NCI-H128 (cell line): ENCODE measurements at regions not wholly inside any gene's neighbourhood (a gene's known extent, or its start where the extent isn't known, plus 50 kb on each side); places are given as distances from the start of the nearest gene placed in this dataset.
"Not testable (repeated sequence)": the region's sequence is repeated elsewhere in the genome, so short reads cannot be mapped to it uniquely, and the experiment has no call there.

Source experiments
- DNase-seq: peaks from one replicate; lab custom pipeline; 2025; ENCODE audit not compliant: unreplicated experiment; lab: John Stamatoyannopoulos, UW

- no peak for DNase-seq
Measured at GRCh38 chr2:217356781-217357180, 496.9 kb upstream of the TNP1 start.

DNA sequence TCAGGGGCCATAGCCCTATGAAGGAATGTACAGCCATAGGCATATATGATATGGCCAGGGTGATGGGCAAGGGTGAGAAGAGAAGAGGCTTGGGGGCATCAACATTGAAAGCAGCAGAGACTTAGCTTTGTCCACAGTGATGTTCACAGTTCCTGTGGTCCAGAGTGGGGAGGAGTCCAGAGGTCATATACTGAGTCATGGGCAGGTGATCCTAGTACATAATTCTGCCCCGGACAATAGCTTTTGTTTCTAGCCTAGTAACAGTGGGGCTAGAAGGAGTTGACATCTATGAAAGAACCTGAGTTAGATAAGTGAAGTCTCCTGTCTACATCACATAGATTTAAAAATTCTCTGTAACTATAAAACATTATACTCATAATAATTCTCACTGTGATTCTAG is 496.3 kb upstream of the TNP1 start:
- DNase-seq = no peak

GRCh38 chr2:217353591-217353990 is 493.7 kb upstream of the TNP1 start:
- DNase-seq = no peak

DNA sequence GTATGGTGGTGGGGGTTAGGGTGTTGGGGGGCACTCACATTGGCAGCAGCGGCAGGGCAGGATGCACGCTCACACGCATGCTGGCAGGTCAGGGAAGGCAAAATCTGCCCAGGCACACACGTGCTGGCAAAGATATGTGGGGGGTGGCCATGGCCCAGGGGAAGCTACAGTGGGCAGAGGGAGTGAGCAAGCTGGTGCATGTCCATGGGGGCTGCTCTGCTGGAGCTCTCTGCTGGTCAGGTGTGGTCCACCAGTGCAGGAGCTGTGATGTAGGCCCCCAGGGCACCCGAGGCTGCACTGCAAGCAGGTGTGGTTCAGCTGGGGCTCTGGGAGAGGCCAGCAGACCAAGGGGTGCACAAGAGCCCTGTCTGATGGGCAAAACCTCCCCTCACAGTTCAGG is 491.5 kb upstream of the TNP1 start:
- DNase-seq = no peak

DNA sequence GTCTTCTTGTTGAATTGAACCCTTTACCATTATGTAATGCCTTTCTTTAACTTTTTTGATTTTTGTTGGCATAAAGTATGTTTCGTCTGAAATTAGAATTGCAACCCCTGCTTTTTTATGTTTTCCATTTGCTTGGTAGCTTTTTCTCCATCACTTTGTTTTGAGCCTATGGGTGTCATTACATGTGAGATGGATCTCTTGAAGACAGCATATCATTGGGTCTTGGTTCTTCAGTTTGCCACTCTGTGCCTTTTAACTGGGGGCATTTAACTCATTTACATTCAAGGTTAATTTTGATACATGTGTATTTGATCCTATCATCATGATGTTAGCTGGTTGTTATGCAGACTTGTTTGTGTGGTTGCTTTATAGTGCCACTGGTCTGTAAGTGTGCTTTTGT is 489.4 kb upstream of the TNP1 start:
- DNase-seq = no peak

DNA sequence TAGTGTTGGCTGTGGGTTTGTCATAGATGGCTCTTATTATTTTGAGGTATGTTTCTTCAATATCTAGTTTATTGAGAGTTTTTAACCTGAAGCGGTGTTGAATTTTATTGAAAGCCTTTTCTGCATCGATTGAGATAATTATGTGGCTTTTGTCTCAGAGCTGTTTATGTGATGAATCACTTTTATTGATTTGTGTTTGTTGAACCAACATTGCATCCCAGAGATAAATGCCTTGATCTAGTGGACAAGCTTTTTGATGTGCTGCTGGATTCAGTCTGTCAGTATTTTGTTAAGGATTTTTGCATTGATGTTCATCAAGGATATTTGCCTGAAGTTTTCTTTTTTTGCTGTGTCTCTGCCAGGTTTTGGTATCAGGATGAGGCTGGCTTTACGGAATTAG is 487.8 kb upstream of the TNP1 start:
- not testable (repeated sequence) for DNase-seq

- not testable (repeated sequence) for DNase-seq
Measured at GRCh38 chr2:217346043-217346442, 486.2 kb upstream of the TNP1 start.

GRCh38 chr2:217340899-217341298 is 481.0 kb upstream of the TNP1 start:
- no peak for DNase-seq

DNA sequence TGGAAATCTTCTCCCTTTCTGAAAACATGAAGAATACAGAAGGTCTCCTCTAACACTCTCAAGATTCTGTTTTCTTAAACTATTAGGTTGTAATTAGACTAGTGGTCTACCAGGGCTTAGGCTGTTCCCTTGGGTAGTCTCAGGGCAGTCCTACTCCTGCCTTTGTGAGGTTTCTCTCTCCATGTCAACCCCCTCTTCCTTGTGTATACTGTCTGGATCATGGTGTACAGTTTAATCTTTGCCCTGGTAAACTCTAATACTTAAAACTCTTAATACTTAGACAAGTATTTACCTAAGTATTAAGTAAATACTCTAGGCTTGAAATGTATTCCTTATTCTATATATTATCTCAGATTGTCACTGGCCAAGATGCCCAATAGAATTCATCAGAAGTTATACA is 480.3 kb upstream of the TNP1 start:
- DNase-seq = no peak

- no peak for DNase-seq
Measured at GRCh38 chr2:217339753-217340152, 479.9 kb upstream of the TNP1 start.

- DNase-seq = no peak
Measured at GRCh38 chr2:217338306-217338916, 478.5 kb upstream of the TNP1 start.

DNA sequence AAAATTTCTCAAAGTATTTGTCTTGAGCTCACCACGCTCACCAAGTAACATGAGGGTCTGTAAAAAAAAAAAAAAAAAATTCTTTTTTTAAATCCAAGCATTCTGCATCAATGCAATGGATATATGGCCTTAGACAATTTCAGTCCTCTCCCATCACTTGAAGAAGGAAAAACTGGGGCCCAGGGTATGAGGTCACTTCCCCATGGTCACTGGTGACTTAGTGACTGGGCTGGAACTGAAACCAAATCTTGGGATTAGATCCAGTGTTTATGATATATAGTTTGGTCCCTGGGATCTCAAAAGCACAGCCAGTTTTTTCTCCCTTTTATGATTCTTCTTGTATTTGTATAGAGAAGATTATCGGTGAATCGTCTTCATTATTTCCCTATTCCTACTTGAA is 477.9 kb upstream of the TNP1 start:
- no peak for DNase-seq

DNA sequence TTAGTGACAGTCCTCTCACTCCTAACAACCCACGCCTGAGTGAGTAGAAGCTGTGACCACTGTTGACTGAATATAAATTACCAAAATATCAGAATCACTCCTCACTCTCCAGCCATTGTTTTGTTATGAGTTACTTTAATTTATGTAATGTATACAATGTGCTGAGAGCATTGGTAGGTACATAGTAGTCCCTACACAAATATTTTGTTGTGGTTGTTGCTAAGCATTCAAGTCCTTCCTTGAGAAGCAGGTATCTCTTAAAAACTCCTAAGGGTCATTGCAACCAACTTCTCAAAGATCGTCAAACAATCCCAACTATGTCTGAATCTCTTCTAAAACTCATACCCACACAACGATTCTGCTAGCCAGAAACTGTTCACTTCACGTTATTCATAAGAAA is 476.8 kb upstream of the TNP1 start:
- no peak for DNase-seq

GRCh38 chr2:217335341-217335966 is 475.6 kb upstream of the TNP1 start:
- DNase-seq = no peak

DNA sequence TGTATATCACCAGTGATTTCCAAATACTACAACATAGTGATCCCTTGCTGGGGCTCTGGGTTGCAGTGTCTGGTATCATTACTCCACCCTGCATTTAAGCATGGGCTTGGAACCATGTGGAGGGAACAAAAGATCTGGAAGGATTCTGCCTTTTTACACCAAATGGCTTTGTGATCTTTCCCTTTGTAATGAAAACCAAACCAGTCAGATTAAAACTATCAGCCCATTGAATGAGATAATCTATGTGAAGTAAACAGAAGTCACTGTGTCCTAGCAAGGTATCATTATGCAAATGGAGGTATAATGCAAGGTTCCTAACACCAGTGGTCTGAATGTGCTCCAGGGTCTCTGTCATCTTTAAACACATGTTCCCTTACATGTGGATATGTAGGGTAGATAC is 474.7 kb upstream of the TNP1 start:
- no peak for DNase-seq

DNA sequence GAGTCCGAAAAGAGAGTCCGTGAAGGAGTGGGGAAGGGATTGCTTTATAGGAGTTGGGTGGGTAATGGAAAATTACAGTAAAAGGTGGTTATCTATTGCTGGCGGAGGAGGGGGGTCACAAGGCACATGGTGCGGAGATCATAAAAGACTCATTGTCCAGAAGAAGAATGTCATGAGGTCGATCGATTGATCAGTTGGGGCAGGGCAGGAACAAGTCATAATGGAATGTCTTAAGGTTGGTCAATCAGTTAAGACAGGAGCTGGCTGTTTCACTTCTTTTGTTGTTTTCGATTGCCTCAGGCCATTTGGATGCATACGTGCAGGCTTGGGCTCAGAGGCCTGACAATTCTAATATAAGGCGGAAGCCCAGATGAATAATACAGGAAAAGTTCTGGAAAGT is 473.0 kb upstream of the TNP1 start:
- DNase-seq = no peak

GRCh38 chr2:217332417-217332791 is 472.5 kb upstream of the TNP1 start:
- no peak for DNase-seq

- DNase-seq = no peak
Measured at GRCh38 chr2:217331523-217332416, 471.9 kb upstream of the TNP1 start.

- no peak for DNase-seq
Measured at GRCh38 chr2:217330647-217331046, 470.8 kb upstream of the TNP1 start.

DNA sequence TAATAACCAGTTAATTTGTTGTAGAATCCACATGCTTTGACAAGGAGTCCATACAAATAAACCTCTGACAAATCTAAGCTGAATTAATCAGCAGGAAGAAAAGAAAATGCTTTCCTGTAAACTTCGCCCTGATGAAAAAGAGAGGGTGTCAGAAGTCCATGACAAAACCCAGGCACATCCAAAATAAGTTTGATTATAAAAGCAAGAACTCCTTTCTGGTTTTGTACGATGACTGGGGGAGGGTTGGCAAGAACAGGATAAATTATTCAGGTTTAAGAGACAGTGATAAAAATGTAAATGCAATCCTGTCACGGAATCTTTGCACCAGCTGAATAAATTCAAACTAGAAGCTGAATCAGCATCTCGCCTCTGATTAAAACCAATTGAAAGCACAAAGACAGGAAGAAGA is 469.2 kb upstream of the TNP1 start:
- DNase-seq = no peak

- DNase-seq = no peak
Measured at GRCh38 chr2:217328622-217328978, 468.7 kb upstream of the TNP1 start.

DNA sequence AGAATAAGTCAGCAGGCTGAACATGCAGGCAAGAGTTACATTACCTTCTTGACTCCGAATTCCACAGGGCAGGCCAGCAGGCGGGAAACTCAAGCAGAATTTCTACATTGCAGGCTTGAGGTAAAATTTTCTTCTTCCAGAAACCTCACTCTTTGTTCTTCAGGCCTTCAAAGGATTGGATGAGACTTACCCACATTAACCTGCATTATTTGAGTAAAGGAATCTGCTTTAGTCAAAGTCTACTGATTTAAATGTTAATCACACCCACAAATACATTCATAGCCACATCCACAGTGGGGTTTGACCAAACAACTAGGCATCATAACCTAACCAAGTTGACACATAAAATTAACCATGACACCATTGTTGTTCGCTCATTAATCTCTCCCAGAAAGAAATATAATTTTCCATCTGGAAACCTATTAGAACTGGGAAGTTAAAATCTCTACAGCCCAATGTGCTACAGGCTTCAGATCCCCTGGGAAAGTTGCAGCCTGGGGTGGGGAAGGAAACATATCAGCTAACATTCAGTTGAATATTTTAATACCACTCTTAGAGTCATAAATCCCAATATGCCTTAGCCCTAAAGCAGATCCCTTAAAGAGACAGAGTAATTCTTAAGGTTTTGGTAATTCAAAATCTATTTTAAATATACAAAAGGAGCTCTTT is 468.2 kb upstream of the TNP1 start:
- no peak for DNase-seq
